IPS-15b (cell line): ENCODE measurements at regions not wholly inside any gene's neighbourhood (a gene's known extent, or its start where the extent isn't known, plus 50 kb on each side); places are given as distances from the start of the nearest gene placed in this dataset.

ENCODE experiments used
- H3K27me3 ChIP-seq: one replicate; pipeline ENCODE4 v1.6.1; 2013; ENCODE audit warnings: low read length; ENCODE audit not compliant: control insufficient read depth, insufficient read depth
- H3K36me3 ChIP-seq: one replicate; pipeline ENCODE4 v1.6.1; 2013; ENCODE audit warnings: low read length; ENCODE audit not compliant: control insufficient read depth, insufficient read depth
- H3K4me1 ChIP-seq: one replicate; pipeline ENCODE4 v1.6.1; 2013; ENCODE audit warnings: mild to moderate bottlenecking, low read length; ENCODE audit not compliant: control insufficient read depth, insufficient read depth
- H3K4me3 ChIP-seq: one replicate; pipeline ENCODE4 v1.5.1; 2013; ENCODE audit warnings: low read depth, low read length
- H3K9ac ChIP-seq: one replicate; pipeline ENCODE4 v1.6.1; 2013; ENCODE audit warnings: low read depth, mild to moderate bottlenecking, low read length
- H3K9me3 ChIP-seq: one replicate; pipeline ENCODE4 v1.6.1; 2013; ENCODE audit warnings: mild to moderate bottlenecking, low read length; ENCODE audit not compliant: control insufficient read depth, insufficient read depth

- no peak overlapping the region for H3K4me3 ChIP-seq
- H3K36me3 ChIP-seq, result no peaks in the 10 kb centered on the region
- no peak overlapping the region for H3K9ac ChIP-seq
- H3K9me3 ChIP-seq, result no peaks in the 10 kb centered on the region
- H3K4me1 ChIP-seq, result peaks cover under 1% of the 10 kb centered on the region
- no peaks in the 10 kb centered on the region for H3K27me3 ChIP-seq
Measured at GRCh38 chr2:14684516-14684915, 52.0 kb downstream of the LRATD1 start.

DNA sequence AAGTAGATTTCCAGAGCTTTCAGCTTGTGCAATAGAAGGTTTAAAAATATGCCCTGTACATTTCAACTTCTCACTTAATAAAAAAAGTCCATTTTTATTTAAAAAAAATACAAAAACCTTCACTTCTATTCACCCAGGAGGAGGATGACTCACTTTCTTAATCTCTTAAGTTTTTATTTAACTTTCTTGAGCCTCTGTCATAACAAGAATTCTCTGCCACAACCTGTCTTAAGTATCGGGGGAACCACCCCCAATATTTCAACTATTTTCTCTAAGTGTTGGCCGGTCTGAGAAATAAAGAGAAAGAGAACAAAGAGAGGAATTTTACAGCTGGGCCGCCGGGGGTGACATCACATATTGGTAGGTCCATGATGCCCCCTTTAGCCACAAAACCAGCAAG lies 58.4 kb downstream of the LRATD1 start:
- no peak overlapping the region for H3K9ac ChIP-seq
- H3K27me3 ChIP-seq, result no peaks in the 10 kb centered on the region
- no peak overlapping the region for H3K4me3 ChIP-seq
- no peaks in the 10 kb centered on the region for H3K9me3 ChIP-seq
- H3K36me3 ChIP-seq, result no peaks in the 10 kb centered on the region
- H3K4me1 ChIP-seq, result no peaks in the 10 kb centered on the region

GRCh38 chr2:14693874-14694273 lies 61.4 kb downstream of the LRATD1 start:
- Histone ChIP-seq H3K36me3 (no peaks in the 10 kb centered on the region), H3K4me3 (no peak overlapping the region), H3K9ac (no peak overlapping the region), H3K9me3 (no peaks in the 10 kb centered on the region), H3K27me3 (no peaks in the 10 kb centered on the region), H3K4me1 (no peaks in the 10 kb centered on the region)

GRCh38 chr2:14700753-14701152 lies 68.2 kb downstream of the LRATD1 start:
- Histone ChIP-seq H3K36me3 (no peaks in the 10 kb centered on the region), H3K27me3 (no peaks in the 10 kb centered on the region)

DNA sequence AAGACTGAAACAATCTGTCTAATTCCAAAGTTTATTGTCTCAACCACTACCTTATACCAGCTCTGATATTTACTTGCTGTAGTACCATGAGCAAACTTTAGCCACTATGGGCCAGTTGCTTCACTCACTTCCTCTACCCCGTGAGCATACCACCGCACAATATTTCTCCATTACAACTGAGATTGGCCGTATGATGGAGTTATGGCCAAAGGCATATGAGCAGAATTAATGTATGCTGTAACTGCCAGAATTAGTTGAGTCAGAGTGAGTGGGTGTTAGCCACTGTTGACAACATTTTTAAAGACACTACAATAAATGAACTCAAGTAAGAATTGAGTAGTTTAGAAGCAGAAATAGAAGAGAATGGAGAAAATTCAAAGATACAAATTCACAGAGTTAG lies 69.7 kb downstream of the LRATD1 start:
- no peaks in the 10 kb centered on the region for H3K36me3 ChIP-seq
- no peaks in the 10 kb centered on the region for H3K27me3 ChIP-seq
- H3K9me3 ChIP-seq, result no peaks in the 10 kb centered on the region
- H3K4me1 ChIP-seq, result no peaks in the 10 kb centered on the region
- no peak overlapping the region for H3K4me3 ChIP-seq
- no peak overlapping the region for H3K9ac ChIP-seq

More at GRCh38 chr2:14700753-14701152, 68.2 kb downstream of the LRATD1 start:
- no peaks in the 10 kb centered on the region for H3K4me1 ChIP-seq
- H3K9ac ChIP-seq, result no peak overlapping the region
- no peaks in the 10 kb centered on the region for H3K9me3 ChIP-seq
- no peak overlapping the region for H3K4me3 ChIP-seq

DNA sequence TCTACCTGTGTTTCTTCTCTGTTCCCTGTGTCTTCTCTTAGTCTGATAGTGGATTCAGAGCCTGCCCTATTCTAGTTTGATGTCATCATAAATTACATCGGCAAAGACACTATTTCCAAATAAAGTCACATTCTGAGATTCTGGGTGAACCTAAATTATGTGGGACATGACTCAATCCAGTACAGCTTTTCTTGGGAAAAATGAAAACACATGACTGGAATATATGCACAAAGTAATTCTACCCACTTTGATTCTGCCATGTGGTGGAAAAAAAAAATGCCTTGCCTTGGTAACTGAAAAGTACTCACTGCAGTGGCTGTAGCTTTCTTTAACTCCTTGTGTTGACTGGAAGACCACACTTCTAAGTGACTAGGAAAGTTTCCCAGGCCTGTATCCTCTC lies 73.7 kb downstream of the LRATD1 start:
- H3K9ac ChIP-seq, result no peak overlapping the region
- H3K36me3 ChIP-seq, result no peaks in the 10 kb centered on the region
- no peaks in the 10 kb centered on the region for H3K9me3 ChIP-seq
- H3K4me3 ChIP-seq, result no peak overlapping the region
- no peaks in the 10 kb centered on the region for H3K4me1 ChIP-seq
- no peaks in the 10 kb centered on the region for H3K27me3 ChIP-seq

GRCh38 chr2:14712111-14712510 lies 79.6 kb downstream of the LRATD1 start:
- no peak overlapping the region for H3K9ac ChIP-seq
- H3K4me1 ChIP-seq, result no peaks in the 10 kb centered on the region
- no peak overlapping the region for H3K4me3 ChIP-seq
- H3K36me3 ChIP-seq, result no peaks in the 10 kb centered on the region
- no peaks in the 10 kb centered on the region for H3K27me3 ChIP-seq
- H3K9me3 ChIP-seq, result no peaks in the 10 kb centered on the region

DNA sequence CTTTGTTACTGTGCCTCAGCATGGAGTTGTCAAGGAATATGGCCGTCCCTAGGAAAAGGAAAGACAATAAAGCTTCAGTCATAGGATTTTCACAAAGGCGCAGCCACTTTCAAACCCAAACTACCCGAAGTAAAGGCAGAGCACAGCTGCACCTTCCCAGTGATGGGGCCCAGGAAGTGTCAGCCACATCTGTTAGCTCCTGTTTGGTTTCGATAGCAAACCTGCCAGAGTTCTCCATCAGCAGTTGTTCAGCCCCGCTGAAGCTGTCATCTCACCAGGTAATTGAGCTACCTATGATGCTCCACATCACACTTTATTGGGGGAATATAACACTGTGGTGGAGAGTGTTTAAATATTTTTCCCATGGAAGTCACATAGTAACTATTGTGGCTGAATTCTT lies 80.7 kb downstream of the LRATD1 start:
- Histone ChIP-seq H3K36me3 (no peaks in the 10 kb centered on the region), H3K4me3 (no peak overlapping the region), H3K4me1 (no peaks in the 10 kb centered on the region), H3K27me3 (no peaks in the 10 kb centered on the region), H3K9ac (no peak overlapping the region), H3K9me3 (no peaks in the 10 kb centered on the region)

GRCh38 chr2:14715600-14715999 lies 83.1 kb downstream of the LRATD1 start:
- Histone ChIP-seq H3K4me1 (no peaks in the 10 kb centered on the region), H3K27me3 (no peaks in the 10 kb centered on the region), H3K9ac (no peak overlapping the region), H3K4me3 (no peak overlapping the region), H3K9me3 (no peaks in the 10 kb centered on the region), H3K36me3 (no peaks in the 10 kb centered on the region)

- no peak overlapping the region for H3K4me3 ChIP-seq
- H3K36me3 ChIP-seq, result no peaks in the 10 kb centered on the region
- no peaks in the 10 kb centered on the region for H3K9me3 ChIP-seq
Measured at GRCh38 chr2:14716319-14716718, 83.8 kb downstream of the LRATD1 start.

DNA sequence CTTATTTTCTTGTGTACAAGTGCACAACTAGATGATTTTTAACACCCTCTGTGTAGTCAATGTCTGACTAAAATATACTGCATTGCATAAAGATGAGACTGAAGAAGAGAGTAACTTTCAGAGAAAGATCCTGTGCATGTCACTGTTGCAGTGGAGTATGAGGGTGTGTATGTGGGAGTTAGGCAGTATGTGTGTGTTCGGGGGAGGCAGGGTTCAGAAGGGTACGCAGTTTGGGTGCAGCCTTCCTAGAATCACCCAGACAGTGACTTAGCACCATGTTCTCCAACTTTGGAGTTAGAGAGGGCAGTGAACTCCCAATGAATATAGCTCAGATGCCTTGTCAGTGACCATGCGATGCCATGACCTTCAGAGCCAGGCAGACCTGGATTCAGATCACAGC lies 84.6 kb downstream of the LRATD1 start:
- Histone ChIP-seq H3K4me1 (no peaks in the 10 kb centered on the region), H3K27me3 (no peaks in the 10 kb centered on the region), H3K36me3 (no peaks in the 10 kb centered on the region), H3K9ac (no peak overlapping the region), H3K4me3 (no peak overlapping the region), H3K9me3 (no peaks in the 10 kb centered on the region)

More at GRCh38 chr2:14716319-14716718, 83.8 kb downstream of the LRATD1 start:
- Histone ChIP-seq H3K9ac (no peak overlapping the region), H3K4me1 (no peaks in the 10 kb centered on the region), H3K27me3 (no peaks in the 10 kb centered on the region)

- Histone ChIP-seq H3K9me3 (no peaks in the 10 kb centered on the region), H3K27me3 (no peaks in the 10 kb centered on the region), H3K4me3 (no peak overlapping the region), H3K9ac (no peak overlapping the region), H3K36me3 (no peaks in the 10 kb centered on the region), H3K4me1 (no peaks in the 10 kb centered on the region)
Measured at GRCh38 chr2:14720319-14720718, 87.8 kb downstream of the LRATD1 start.

GRCh38 chr2:14720739-14721138 lies 88.2 kb downstream of the LRATD1 start:
- Histone ChIP-seq H3K4me1 (no peaks in the 10 kb centered on the region), H3K9me3 (no peaks in the 10 kb centered on the region), H3K4me3 (no peak overlapping the region), H3K27me3 (no peaks in the 10 kb centered on the region), H3K9ac (no peak overlapping the region), H3K36me3 (no peaks in the 10 kb centered on the region)
